HG02885 (cell line): ENCODE measurements at regions not wholly inside any gene's neighbourhood (a gene's known extent, or its start where the extent isn't known, plus 50 kb on each side); places are given as distances from the start of the nearest gene placed in this dataset.
A peak's percentile ranks its signal among the peaks of the same experiment; 100 is the strongest.
"Not testable (repeated sequence)": the region's sequence is repeated elsewhere in the genome, so short reads cannot be mapped to it uniquely, and the experiment has no call there.

Experiments used
- ATAC-seq: cut with Tn5 transposase; IDR thresholded peaks from one replicate; pipeline ENCODE4 v1.9.1; 2021; ENCODE audit warnings: mild to moderate bottlenecking; ENCODE audit not compliant: unreplicated experiment, poor library complexity

- ATAC-seq, result no peak
Observed at GRCh38 chr20:53779822-53780221, 186.2 kb upstream of the ZNF217 start.

- no peak for ATAC-seq
Observed at GRCh38 chr20:53778736-53779135, 185.1 kb upstream of the ZNF217 start.

GRCh38 chr20:53778041-53778516 lies 184.4 kb upstream of the ZNF217 start:
- ATAC-seq, result no peak

- ATAC-seq, result not testable (repeated sequence)
Observed at GRCh38 chr20:53777402-53777801, 183.8 kb upstream of the ZNF217 start.

GRCh38 chr20:53776858-53777257 lies 183.2 kb upstream of the ZNF217 start:
- ATAC-seq, result no peak

GRCh38 chr20:53774461-53775203 lies 181.0 kb upstream of the ZNF217 start:
- ATAC-seq, result no peak

GRCh38 chr20:53773792-53774401 lies 180.3 kb upstream of the ZNF217 start:
- no peak for ATAC-seq

GRCh38 chr20:53773066-53773791 lies 179.6 kb upstream of the ZNF217 start:
- ATAC-seq, result not testable (repeated sequence)

- no peak for ATAC-seq
Observed at GRCh38 chr20:53769041-53769440, 175.4 kb upstream of the ZNF217 start.

- no peak for ATAC-seq
Observed at GRCh38 chr20:53768329-53768728, 174.7 kb upstream of the ZNF217 start.

- ATAC-seq, result no peak
Observed at GRCh38 chr20:53767206-53767930, 173.7 kb upstream of the ZNF217 start.

GRCh38 chr20:53764415-53764800 lies 170.8 kb upstream of the ZNF217 start:
- no peak for ATAC-seq

GRCh38 chr20:53763707-53764414 lies 170.2 kb upstream of the ZNF217 start:
- no peak for ATAC-seq

- ATAC-seq, result not testable (repeated sequence)
Observed at GRCh38 chr20:53762423-53762798, 168.8 kb upstream of the ZNF217 start.

GRCh38 chr20:53760025-53760441 lies 166.4 kb upstream of the ZNF217 start:
- peak; percentile 66 for ATAC-seq

- no peak for ATAC-seq
Observed at GRCh38 chr20:53757472-53757913, 163.9 kb upstream of the ZNF217 start.

GRCh38 chr20:53755733-53756531 lies 162.3 kb upstream of the ZNF217 start:
- no peak for ATAC-seq

GRCh38 chr20:53753880-53754459 lies 160.3 kb upstream of the ZNF217 start:
- ATAC-seq, result no peak
